ENCODE measurements at regions not wholly inside any gene's neighbourhood (a gene's known extent, or its start where the extent isn't known, plus 50 kb on each side); places are given as distances from the start of the nearest gene placed in this dataset.

GRCh38 chr2:3065928-3066327 is 311.7 kb downstream of the EIPR1 start:
- DNase-seq (ENCODE audit: low read depth in 4 of 4, low spot score in 1 of 4): no peak

- DNase-seq (ENCODE audit: low read depth in 4 of 4, low spot score in 1 of 4): no peak
Observed at GRCh38 chr2:3062476-3063260, 314.9 kb downstream of the EIPR1 start.

GRCh38 chr2:3060049-3060448 is 317.6 kb downstream of the EIPR1 start:
- no peak for DNase-seq (ENCODE audit: low read depth in 4 of 4, low spot score in 1 of 4)

GRCh38 chr2:3059141-3059925 is 318.3 kb downstream of the EIPR1 start:
- no peak for DNase-seq (ENCODE audit: low read depth in 4 of 4, low spot score in 1 of 4)

GRCh38 chr2:3054066-3054465 is 323.6 kb downstream of the EIPR1 start:
- DNase-seq (ENCODE audit: low read depth in 4 of 4, low spot score in 1 of 4): no peak

GRCh38 chr2:3051266-3051665 is 326.4 kb downstream of the EIPR1 start:
- no peak for DNase-seq (ENCODE audit: low read depth in 4 of 4, low spot score in 1 of 4)

- no peak for DNase-seq (ENCODE audit: low read depth in 4 of 4, low spot score in 1 of 4)
Observed at GRCh38 chr2:3046170-3046865, 331.3 kb downstream of the EIPR1 start.

GRCh38 chr2:3045318-3045921 is 332.2 kb downstream of the EIPR1 start:
- DNase-seq (ENCODE audit: low read depth in 4 of 4, low spot score in 1 of 4): no peak

GRCh38 chr2:3044587-3045317 is 332.9 kb downstream of the EIPR1 start:
- no peak for DNase-seq (ENCODE audit: low read depth in 4 of 4, low spot score in 1 of 4)

GRCh38 chr2:3043726-3044125 is 333.9 kb downstream of the EIPR1 start:
- DNase-seq (ENCODE audit: low read depth in 4 of 4, low spot score in 1 of 4): no peak

GRCh38 chr2:3042601-3043585 is 334.7 kb downstream of the EIPR1 start:
- DNase-seq (ENCODE audit: low read depth in 4 of 4, low spot score in 1 of 4): no peak

- DNase-seq (ENCODE audit: low read depth in 4 of 4, low spot score in 1 of 4): no peak
Observed at GRCh38 chr2:3041841-3042600, 335.6 kb downstream of the EIPR1 start.

- DNase-seq (ENCODE audit: low read depth in 4 of 4, low spot score in 1 of 4): no peak
Observed at GRCh38 chr2:3041246-3041645, 336.4 kb downstream of the EIPR1 start.

- no peak for DNase-seq (ENCODE audit: low read depth in 4 of 4, low spot score in 1 of 4)
Observed at GRCh38 chr2:3040496-3041140, 337.0 kb downstream of the EIPR1 start.

GRCh38 chr2:3040066-3040428 is 337.6 kb downstream of the EIPR1 start:
- DNase-seq (ENCODE audit: low read depth in 4 of 4, low spot score in 1 of 4): no peak

- no peak for DNase-seq (ENCODE audit: low read depth in 4 of 4, low spot score in 1 of 4)
Observed at GRCh38 chr2:3039188-3040065, 338.2 kb downstream of the EIPR1 start.

- no peak for DNase-seq (ENCODE audit: low read depth in 4 of 4, low spot score in 1 of 4)
Observed at GRCh38 chr2:3038636-3039035, 339.0 kb downstream of the EIPR1 start.
